ENCODE measurements at regions not wholly inside any gene's neighbourhood (a gene's known extent, or its start where the extent isn't known, plus 50 kb on each side); places are given as distances from the start of the nearest gene placed in this dataset.

DNA sequence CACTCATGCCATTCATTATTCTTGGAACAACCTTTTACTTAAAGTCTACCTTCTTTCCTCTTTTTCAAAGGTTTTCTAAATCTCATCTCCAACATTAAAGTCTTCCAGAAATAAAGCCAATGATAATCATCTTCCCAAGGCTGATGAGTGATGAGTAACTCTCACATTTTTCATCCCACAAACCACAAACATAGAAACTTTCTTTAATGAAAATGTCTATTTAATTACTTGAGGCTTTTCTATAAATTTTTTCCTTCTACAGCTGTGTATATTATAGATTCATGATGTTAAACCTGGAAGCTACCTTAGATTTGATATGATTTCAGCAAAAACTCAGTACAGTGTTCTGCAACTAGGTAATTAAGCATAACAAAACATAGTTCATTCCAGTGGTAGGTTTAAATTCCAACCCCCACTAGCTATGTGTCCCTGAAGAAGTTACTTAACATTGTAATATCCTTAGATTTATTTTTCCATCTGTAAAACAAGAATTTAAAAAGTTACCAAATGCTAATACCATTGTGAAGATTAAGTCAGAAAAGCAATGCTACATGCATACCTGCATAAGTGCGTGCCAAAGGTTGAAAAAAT lies 845.4 kb downstream of the KCNA4 start:
- TF ChIP-seq, protein P1, sequence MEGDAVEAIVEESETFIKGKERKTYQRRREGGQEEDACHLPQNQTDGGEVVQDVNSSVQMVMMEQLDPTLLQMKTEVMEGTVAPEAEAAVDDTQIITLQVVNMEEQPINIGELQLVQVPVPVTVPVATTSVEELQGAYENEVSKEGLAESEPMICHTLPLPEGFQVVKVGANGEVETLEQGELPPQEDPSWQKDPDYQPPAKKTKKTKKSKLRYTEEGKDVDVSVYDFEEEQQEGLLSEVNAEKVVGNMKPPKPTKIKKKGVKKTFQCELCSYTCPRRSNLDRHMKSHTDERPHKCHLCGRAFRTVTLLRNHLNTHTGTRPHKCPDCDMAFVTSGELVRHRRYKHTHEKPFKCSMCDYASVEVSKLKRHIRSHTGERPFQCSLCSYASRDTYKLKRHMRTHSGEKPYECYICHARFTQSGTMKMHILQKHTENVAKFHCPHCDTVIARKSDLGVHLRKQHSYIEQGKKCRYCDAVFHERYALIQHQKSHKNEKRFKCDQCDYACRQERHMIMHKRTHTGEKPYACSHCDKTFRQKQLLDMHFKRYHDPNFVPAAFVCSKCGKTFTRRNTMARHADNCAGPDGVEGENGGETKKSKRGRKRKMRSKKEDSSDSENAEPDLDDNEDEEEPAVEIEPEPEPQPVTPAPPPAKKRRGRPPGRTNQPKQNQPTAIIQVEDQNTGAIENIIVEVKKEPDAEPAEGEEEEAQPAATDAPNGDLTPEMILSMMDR (IDR thresholded peaks at IDR 0.05), result no peak
- TF ChIP-seq POLR2AphosphoS5 (IDR thresholded peaks at IDR 0.05; ENCODE audit: low read depth, low read length), result no peak
- TF ChIP-seq, protein P2, sequence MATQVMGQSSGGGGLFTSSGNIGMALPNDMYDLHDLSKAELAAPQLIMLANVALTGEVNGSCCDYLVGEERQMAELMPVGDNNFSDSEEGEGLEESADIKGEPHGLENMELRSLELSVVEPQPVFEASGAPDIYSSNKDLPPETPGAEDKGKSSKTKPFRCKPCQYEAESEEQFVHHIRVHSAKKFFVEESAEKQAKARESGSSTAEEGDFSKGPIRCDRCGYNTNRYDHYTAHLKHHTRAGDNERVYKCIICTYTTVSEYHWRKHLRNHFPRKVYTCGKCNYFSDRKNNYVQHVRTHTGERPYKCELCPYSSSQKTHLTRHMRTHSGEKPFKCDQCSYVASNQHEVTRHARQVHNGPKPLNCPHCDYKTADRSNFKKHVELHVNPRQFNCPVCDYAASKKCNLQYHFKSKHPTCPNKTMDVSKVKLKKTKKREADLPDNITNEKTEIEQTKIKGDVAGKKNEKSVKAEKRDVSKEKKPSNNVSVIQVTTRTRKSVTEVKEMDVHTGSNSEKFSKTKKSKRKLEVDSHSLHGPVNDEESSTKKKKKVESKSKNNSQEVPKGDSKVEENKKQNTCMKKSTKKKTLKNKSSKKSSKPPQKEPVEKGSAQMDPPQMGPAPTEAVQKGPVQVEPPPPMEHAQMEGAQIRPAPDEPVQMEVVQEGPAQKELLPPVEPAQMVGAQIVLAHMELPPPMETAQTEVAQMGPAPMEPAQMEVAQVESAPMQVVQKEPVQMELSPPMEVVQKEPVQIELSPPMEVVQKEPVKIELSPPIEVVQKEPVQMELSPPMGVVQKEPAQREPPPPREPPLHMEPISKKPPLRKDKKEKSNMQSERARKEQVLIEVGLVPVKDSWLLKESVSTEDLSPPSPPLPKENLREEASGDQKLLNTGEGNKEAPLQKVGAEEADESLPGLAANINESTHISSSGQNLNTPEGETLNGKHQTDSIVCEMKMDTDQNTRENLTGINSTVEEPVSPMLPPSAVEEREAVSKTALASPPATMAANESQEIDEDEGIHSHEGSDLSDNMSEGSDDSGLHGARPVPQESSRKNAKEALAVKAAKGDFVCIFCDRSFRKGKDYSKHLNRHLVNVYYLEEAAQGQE (IDR thresholded peaks at IDR 0.05; ENCODE audit: insufficient read depth in 1 of 2, low read depth in 2 of 2, low read length in 1 of 2), result no peak
- TF ChIP-seq SIN3A (IDR thresholded peaks at IDR 0.05; ENCODE audit: borderline replicate concordance, insufficient read depth, low read depth, low read length), result no peak
- TF ChIP-seq TCF7L2 (IDR thresholded peaks at IDR 0.05; ENCODE audit: low read depth, low read length), result no peak
